BLaER1 treated with 17β-estradiol and CSF1 and Interleukin-3, amounts not matched to agents 10 nM and 100 nM (cell line): ENCODE measurements at regions not wholly inside any gene's neighbourhood (a gene's known extent, or its start where the extent isn't known, plus 50 kb on each side); places are given as distances from the start of the nearest gene placed in this dataset.
A peak's percentile ranks its signal among the peaks of the same experiment; 100 is the strongest.

Source experiments
- H3K27ac ChIP-seq, 11 experiments: shearing (Covaris generic); formaldehyde crosslinking; 2 replicates each; pipeline ENCODE4 v1.8.1; 2022
- H3K27me3 ChIP-seq, 11 experiments: shearing (Covaris generic); formaldehyde crosslinking; 2 replicates each; pipeline ENCODE4 v1.8.1; 2022
- H3K36me3 ChIP-seq, 11 experiments: shearing (Covaris generic); formaldehyde crosslinking; 2 replicates each; pipeline ENCODE4 v1.8.1; 2022
- H3K4me1 ChIP-seq, 10 experiments: shearing (Covaris generic); formaldehyde crosslinking; 2 replicates each; pipeline ENCODE4 v1.8.1; 2022
- H3K4me2 ChIP-seq, 11 experiments: shearing (Covaris generic); formaldehyde crosslinking; 2 replicates each; pipeline ENCODE4 v1.8.1; 2022
- H3K4me3 ChIP-seq, 10 experiments: shearing (Covaris generic); formaldehyde crosslinking; 2 replicates each; pipeline ENCODE4 v1.8.1; 2022
- H3K9ac ChIP-seq, 11 experiments: shearing (Covaris generic); formaldehyde crosslinking; 2 replicates each; pipeline ENCODE4 v1.8.1; 2022
- H3K9me3 ChIP-seq, 11 experiments: shearing (Covaris generic); formaldehyde crosslinking; replicated peaks in 1 of 11; 2 replicates each; pipeline ENCODE4 v1.8.1; 2022
- H4K20me1 ChIP-seq, 11 experiments: shearing (Covaris generic); formaldehyde crosslinking; 2 replicates each; pipeline ENCODE4 v1.8.1; 2022
- Cebpa-rat ChIP-seq, 11 experiments: shearing (Covaris generic); IDR thresholded peaks; 2 replicates each; pipeline ENCODE4 v1.8.1; 2022

- peaks cover 0 to 18% (median 3%) of the 10 kb centered on the region in 11 experiments; a peak in 6 of 22 replicates for H3K9me3 ChIP-seq
- no peak for TF ChIP-seq Cebpa-rat (IDR thresholded peaks at IDR 0.05)
- no peak overlapping the region for H3K27ac ChIP-seq
- peaks cover 0 to 5% (median 0%) of the 10 kb centered on the region in 10 experiments; a peak in 1 of 20 replicates for H3K4me1 ChIP-seq
- H3K36me3 ChIP-seq, result no peaks in the 10 kb centered on the region
- H3K27me3 ChIP-seq, result no peaks in the 10 kb centered on the region
- H3K9ac ChIP-seq, result no peak overlapping the region
- H3K4me2 ChIP-seq, result no peak overlapping the region
- no peak overlapping the region for H3K4me3 ChIP-seq
- no peaks in the 10 kb centered on the region for H4K20me1 ChIP-seq
Measured at GRCh38 chr3:30399394-30400181, 206.8 kb upstream of the TGFBR2 start.

GRCh38 chr3:30400926-30401325 is 205.5 kb upstream of the TGFBR2 start:
- Histone ChIP-seq H3K4me2 (no peak overlapping the region; a peak in 1 of 22 replicates), H3K4me3 (no peak overlapping the region), H3K4me1 (peaks cover 0 to 5% (median 0%) of the 10 kb centered on the region in 10 experiments; a peak in 1 of 20 replicates), H4K20me1 (no peaks in the 10 kb centered on the region), H3K36me3 (no peaks in the 10 kb centered on the region), H3K9me3 (peaks cover 0 to 6% (median 0%) of the 10 kb centered on the region in 11 experiments; a peak in 4 of 22 replicates), H3K9ac (no peak overlapping the region), H3K27ac (no peak overlapping the region), H3K27me3 (no peaks in the 10 kb centered on the region)
- no peak for TF ChIP-seq Cebpa-rat (IDR thresholded peaks at IDR 0.05)

DNA sequence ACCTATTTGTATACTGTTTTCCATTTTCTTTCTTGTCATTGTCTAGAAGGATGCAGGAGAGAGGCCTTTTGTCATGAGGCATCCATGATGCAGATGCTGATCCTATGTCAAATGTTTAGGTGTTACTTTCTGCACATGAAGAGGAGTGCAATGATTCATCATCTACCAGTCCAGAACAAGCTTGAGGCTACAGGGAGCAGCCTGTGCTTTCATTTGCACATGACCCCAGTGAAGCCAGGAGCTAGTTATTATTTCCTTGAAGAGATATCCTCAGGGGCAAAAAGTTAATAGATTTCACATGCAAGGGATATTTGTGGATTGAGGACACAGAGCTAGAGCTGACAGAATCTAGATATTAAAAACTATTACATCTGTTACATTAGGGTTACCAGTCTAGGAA is 204.4 kb upstream of the TGFBR2 start:
- Histone ChIP-seq H3K4me1 (peaks cover 0 to 5% (median 0%) of the 10 kb centered on the region in 10 experiments; a peak in 1 of 20 replicates), H3K9me3 (peaks cover 0 to 8% (median 1%) of the 10 kb centered on the region in 11 experiments; a peak in 8 of 22 replicates), H4K20me1 (no peaks in the 10 kb centered on the region), H3K27ac (no peak overlapping the region), H3K36me3 (no peaks in the 10 kb centered on the region), H3K4me3 (no peak overlapping the region), H3K9ac (no peak overlapping the region), H3K27me3 (no peaks in the 10 kb centered on the region), H3K4me2 (no peak overlapping the region)
- no peak for TF ChIP-seq Cebpa-rat (IDR thresholded peaks at IDR 0.05)

GRCh38 chr3:30407651-30408050 is 198.8 kb upstream of the TGFBR2 start:
- TF ChIP-seq Cebpa-rat (IDR thresholded peaks at IDR 0.05), result no peak
- H3K9ac ChIP-seq, result no peak overlapping the region
- no peaks in the 10 kb centered on the region; a peak in 1 of 22 replicates for H3K36me3 ChIP-seq
- H3K27ac ChIP-seq, result no peak overlapping the region
- no peaks in the 10 kb centered on the region for H4K20me1 ChIP-seq
- no peak overlapping the region for H3K4me3 ChIP-seq
- H3K9me3 ChIP-seq, result peaks cover 7 to 40% (median 14%) of the 10 kb centered on the region in 11 experiments; a peak in 20 of 22 replicates
- H3K4me2 ChIP-seq, result no peak overlapping the region
- no peaks in the 10 kb centered on the region for H3K27me3 ChIP-seq
- H3K4me1 ChIP-seq, result no peaks in the 10 kb centered on the region

- Histone ChIP-seq H3K4me2 (no peak overlapping the region), H3K4me1 (no peaks in the 10 kb centered on the region), H3K9ac (no peak overlapping the region), H4K20me1 (no peaks in the 10 kb centered on the region), H3K27me3 (no peaks in the 10 kb centered on the region), H3K36me3 (no peaks in the 10 kb centered on the region; a peak in 1 of 22 replicates), H3K27ac (no peak overlapping the region), H3K9me3 (peaks cover 7 to 40% (median 14%) of the 10 kb centered on the region in 11 experiments; a peak in 20 of 22 replicates), H3K4me3 (no peak overlapping the region)
- TF ChIP-seq Cebpa-rat (IDR thresholded peaks at IDR 0.05), result no peak
Measured at GRCh38 chr3:30408105-30408557, 198.3 kb upstream of the TGFBR2 start.

GRCh38 chr3:30418443-30418842 is 188.0 kb upstream of the TGFBR2 start:
- Histone ChIP-seq H3K4me3 (no peak overlapping the region), H3K4me1 (peaks cover 0 to 41% (median 0%) of the 10 kb centered on the region in 10 experiments; a peak in 6 of 20 replicates), H3K9ac (no peak overlapping the region), H3K27ac (no peak overlapping the region), H3K36me3 (no peaks in the 10 kb centered on the region), H3K4me2 (peak overlapping the region in 2 of 11 experiments; percentile 3 to 31; a peak in 2 of 22 replicates), H3K9me3 (peaks cover 0 to 13% (median 0%) of the 10 kb centered on the region in 11 experiments; a peak in 3 of 22 replicates), H4K20me1 (no peaks in the 10 kb centered on the region), H3K27me3 (no peaks in the 10 kb centered on the region)
- TF ChIP-seq Cebpa-rat (IDR thresholded peaks at IDR 0.05), result no peak

DNA sequence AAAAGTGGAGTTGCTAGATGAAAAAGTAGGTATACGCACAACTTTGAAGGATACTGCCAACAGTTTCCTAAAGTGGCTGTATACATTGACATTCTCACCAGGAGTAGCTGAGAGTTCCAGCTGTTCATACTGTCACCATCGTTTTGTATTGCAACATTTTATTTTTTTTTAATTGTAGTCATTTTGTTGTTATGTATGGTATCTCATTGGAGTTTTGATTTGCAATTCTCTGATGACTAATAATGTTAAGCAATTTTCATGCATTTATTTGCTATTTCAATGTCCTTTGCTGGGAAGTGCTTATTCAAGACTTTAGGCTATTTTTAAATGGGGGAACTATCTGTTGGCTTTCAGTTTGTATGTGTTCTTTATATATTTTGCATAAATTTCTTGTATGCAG is 185.1 kb upstream of the TGFBR2 start:
- peaks cover 0 to 7% (median 0%) of the 10 kb centered on the region in 11 experiments; a peak in 2 of 22 replicates for H3K9me3 ChIP-seq
- no peaks in the 10 kb centered on the region for H4K20me1 ChIP-seq
- TF ChIP-seq Cebpa-rat (IDR thresholded peaks at IDR 0.05), result peak in 2 of 11 experiments; percentile 44 to 71; a peak in 2 of 22 replicates
- H3K36me3 ChIP-seq, result no peaks in the 10 kb centered on the region
- H3K27me3 ChIP-seq, result no peaks in the 10 kb centered on the region
- peak overlapping the region in 2 of 11 experiments; percentile 41 to 47; a peak in 1 of 22 replicates for H3K9ac ChIP-seq
- H3K4me1 ChIP-seq, result peaks cover 0 to 41% (median 0%) of the 10 kb centered on the region in 10 experiments; a peak in 6 of 20 replicates
- H3K4me3 ChIP-seq, result no peak overlapping the region
- H3K27ac ChIP-seq, result peak overlapping the region in 4 of 11 experiments; percentile 42 to 83 (median 79); a peak in 8 of 22 replicates
- H3K4me2 ChIP-seq, result peak overlapping the region in 4 of 11 experiments; percentile 21 to 72 (median 52); a peak in 7 of 22 replicates

DNA sequence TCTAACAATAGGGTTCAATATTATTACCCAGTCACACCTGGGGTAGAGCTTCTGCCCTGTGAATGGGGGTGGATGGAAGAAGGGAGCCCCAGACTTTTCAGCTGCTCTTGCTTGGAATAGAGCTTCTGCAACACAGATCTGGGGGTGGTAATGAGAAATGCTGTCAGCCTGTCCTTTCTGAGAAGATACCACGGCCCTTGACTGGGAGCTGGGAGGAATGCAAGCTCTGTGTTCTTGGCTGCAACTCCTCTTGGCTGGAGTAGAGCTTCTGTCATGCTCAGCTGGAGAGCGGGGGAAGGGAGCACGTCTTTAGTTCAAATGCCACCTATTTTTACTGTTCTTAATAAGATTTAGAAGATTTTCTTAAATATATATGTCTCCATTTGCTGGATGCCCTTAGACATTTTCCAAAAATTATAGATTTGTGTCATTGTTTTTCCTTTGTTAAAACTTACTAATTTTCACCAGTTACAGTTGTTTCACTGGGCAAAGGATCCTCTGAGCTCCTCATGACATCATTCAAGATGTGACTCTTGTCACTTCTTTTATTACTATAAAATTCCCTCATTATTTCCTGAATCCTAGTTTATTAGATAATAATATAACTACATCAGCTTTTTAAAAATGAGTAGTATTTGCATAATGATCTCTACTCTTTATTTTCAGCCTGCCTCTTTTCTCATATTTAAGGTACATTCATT is 180.0 kb upstream of the TGFBR2 start:
- Histone ChIP-seq H3K4me2 (no peak overlapping the region; a peak in 1 of 22 replicates), H3K9ac (no peak overlapping the region), H3K27ac (no peak overlapping the region), H3K9me3 (peaks cover 0 to 4% (median 0%) of the 10 kb centered on the region in 11 experiments; a peak in 1 of 22 replicates), H3K36me3 (no peaks in the 10 kb centered on the region), H3K27me3 (no peaks in the 10 kb centered on the region), H3K4me1 (peaks cover 0 to 19% (median 0%) of the 10 kb centered on the region in 10 experiments; a peak in 6 of 20 replicates), H4K20me1 (no peaks in the 10 kb centered on the region), H3K4me3 (no peak overlapping the region)
- no peak for TF ChIP-seq Cebpa-rat (IDR thresholded peaks at IDR 0.05)

DNA sequence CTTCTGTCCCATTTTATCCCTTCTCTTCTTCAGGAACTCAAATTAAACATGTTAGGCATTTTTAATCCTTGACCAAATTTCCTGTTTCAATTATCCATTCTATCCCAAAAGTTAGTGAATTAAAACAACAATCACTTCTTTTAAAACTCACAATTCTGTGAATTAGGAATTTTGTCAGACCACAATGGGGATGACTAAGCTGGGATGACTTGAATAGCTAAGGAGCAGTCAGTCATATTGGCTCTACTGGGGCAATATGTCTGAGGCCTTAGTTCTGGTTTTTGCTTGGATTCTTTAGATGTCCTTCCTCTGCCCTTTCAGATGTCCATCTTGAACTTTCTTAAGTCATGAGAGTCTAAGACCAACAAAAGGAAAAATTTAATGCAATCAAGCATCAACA is 178.2 kb upstream of the TGFBR2 start:
- Histone ChIP-seq H3K27me3 (no peaks in the 10 kb centered on the region), H3K9ac (no peak overlapping the region), H3K36me3 (no peaks in the 10 kb centered on the region), H3K9me3 (peaks cover 0 to 5% (median 0%) of the 10 kb centered on the region in 11 experiments; a peak in 1 of 22 replicates), H3K4me3 (no peak overlapping the region), H4K20me1 (no peaks in the 10 kb centered on the region), H3K27ac (no peak overlapping the region), H3K4me1 (peaks cover 0 to 9% (median 0%) of the 10 kb centered on the region in 10 experiments; a peak in 2 of 20 replicates), H3K4me2 (0 out of 22 replicates have a peak overlapping the region, but pooled peaks of 1 of the 11 experiments have one; percentile 22)
- no peak for TF ChIP-seq Cebpa-rat (IDR thresholded peaks at IDR 0.05)
